PC-3 (cell line): ENCODE measurements at regions not wholly inside any gene's neighbourhood (a gene's known extent, or its start where the extent isn't known, plus 50 kb on each side); places are given as distances from the start of the nearest gene placed in this dataset.

Source experiments
- EZH2 ChIP-seq: fragments of 300-600 bp; sonication (generic); IDR thresholded peaks from one replicate; pipeline ENCODE4 v1.6.1; 2017; ENCODE audit warnings: antibody characterized with exemption, mild to moderate bottlenecking, low read length; ENCODE audit not compliant: unreplicated experiment
- TF ChIP-seq, protein P1 (sequence below): fragments of 300-600 bp; sonication (generic); conservative IDR thresholded peaks from 2 replicates; pipeline ENCODE4 v1.5.1; 2017; ENCODE audit warnings: antibody characterized with exemption, low read depth, mild to moderate bottlenecking, low read length

DNA sequence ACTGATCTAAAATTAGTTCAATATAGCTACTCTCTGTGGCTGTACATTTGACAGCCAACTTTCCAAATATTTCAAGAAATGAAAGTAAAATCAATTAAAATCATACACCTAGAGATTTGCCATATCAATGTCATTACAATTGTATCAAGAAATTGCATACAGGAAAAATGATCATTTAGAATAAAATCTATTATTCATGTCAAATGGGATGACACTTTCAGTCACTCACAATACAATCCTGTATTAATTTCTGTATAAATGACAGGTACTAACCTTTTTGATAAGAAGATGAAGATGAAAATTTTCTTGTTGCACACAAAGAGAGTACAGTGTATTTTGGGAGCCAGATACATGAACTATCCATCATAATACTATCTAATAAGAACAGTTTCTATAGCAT lies 1588.9 kb upstream of the PRMT6 start:
- TF ChIP-seq, protein P1, sequence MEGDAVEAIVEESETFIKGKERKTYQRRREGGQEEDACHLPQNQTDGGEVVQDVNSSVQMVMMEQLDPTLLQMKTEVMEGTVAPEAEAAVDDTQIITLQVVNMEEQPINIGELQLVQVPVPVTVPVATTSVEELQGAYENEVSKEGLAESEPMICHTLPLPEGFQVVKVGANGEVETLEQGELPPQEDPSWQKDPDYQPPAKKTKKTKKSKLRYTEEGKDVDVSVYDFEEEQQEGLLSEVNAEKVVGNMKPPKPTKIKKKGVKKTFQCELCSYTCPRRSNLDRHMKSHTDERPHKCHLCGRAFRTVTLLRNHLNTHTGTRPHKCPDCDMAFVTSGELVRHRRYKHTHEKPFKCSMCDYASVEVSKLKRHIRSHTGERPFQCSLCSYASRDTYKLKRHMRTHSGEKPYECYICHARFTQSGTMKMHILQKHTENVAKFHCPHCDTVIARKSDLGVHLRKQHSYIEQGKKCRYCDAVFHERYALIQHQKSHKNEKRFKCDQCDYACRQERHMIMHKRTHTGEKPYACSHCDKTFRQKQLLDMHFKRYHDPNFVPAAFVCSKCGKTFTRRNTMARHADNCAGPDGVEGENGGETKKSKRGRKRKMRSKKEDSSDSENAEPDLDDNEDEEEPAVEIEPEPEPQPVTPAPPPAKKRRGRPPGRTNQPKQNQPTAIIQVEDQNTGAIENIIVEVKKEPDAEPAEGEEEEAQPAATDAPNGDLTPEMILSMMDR, result no peak
- no peak for TF ChIP-seq EZH2
